ENCODE measurements at regions not wholly inside any gene's neighbourhood (a gene's known extent, or its start where the extent isn't known, plus 50 kb on each side); places are given as distances from the start of the nearest gene placed in this dataset.
"Not testable (repeated sequence)": the region's sequence is repeated elsewhere in the genome, so short reads cannot be mapped to it uniquely, and the experiment has no call there.

DNA sequence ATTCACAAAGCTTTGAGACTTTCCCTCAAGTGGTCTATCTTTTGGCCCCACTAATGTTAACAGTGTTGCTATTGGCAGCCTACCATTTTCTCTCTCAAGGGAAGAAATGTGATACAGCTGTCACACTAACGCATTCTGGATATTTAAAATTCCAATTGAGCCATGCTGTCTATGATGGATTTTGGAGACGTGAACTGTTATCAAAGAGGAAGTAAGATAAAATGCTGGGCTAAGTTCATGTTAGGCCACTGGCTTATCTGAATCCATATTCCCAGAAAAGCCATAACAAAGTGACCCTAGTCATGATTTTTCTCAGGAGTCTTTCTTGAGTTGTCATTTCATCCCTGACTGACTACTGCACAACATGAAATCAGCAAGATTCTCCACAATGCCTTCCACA, 200.2 kb downstream of the PHLDA1 start:
- peak; percentile 96 for FAIRE-seq

DNA sequence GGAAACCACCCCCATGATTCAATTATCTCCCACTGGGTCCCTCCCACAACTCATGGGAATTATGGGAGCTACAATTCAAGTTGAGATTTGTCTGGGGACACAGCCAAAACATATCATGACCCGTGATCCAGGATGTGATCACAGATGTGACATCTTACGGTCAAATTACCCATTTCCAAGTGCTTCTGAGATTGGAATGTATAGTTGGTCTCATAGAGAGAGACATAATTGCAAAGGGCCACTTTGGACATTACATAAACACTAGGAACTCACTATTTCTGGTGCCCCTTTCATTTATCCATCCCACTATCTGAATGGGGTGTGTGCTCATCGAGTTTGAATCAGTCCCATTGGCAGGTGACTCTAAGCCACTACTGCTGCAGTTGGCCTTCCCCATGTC, 204.5 kb downstream of the PHLDA1 start:
- FAIRE-seq = peak; percentile 100

DNA sequence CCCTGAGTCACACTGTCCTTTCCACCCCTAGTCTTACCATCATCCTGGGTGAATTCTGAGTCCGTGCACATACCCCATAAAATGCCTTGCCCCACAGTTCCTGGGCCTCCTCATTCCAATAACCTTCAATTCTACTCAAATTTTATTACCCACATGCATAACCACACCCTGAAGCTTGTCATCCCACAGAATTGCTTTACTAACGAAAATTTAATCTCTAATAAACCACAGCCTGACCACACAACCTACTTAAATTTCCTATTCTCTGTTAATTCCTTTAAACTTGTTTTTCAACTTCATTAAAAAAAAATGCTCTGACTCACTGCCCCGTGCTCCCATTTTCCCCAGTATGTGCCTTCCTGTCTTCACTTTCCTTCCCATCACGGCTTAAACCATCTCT, 205.9 kb downstream of the PHLDA1 start:
- FAIRE-seq = peak; percentile 97

DNA sequence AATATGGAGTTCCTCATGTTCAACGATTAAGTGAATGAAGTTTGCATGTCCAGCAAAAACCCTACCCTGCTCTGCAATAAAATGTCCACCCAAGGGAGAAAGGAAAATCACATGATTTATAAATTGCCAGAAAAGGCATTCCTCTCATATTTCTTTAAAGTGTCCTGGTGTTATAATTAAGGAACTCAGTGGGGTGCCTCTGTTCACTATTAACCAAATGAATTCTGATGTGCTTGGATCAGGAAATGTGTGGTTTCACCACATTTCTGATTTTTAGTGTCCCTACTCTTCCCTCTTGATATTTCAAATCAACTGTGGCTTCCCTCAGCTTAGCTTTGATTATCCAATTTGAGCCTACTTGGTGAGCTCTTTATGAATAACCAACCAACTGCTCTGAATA, 208.1 kb downstream of the PHLDA1 start:
- no peak for FAIRE-seq

DNA sequence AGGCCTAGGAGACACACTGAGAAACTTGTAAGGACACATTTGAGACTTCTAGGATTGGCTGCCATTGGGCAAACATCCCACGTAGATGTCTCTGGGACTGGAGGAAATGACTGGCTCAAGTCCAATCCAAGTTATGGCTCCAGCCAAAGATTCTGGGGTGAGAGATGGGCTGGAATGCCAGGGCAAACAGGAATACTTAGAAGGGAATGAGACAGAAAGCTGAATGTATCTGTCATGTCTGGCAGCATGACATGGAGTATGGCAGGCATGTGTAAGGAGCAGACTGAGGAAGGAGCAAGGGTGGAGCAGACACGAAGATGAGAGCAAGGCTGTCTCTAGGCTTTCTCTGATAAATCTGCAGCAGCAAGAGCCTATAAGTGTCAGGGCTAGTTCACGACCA, 209.2 kb downstream of the PHLDA1 start:
- FAIRE-seq = peak; percentile 51

DNA sequence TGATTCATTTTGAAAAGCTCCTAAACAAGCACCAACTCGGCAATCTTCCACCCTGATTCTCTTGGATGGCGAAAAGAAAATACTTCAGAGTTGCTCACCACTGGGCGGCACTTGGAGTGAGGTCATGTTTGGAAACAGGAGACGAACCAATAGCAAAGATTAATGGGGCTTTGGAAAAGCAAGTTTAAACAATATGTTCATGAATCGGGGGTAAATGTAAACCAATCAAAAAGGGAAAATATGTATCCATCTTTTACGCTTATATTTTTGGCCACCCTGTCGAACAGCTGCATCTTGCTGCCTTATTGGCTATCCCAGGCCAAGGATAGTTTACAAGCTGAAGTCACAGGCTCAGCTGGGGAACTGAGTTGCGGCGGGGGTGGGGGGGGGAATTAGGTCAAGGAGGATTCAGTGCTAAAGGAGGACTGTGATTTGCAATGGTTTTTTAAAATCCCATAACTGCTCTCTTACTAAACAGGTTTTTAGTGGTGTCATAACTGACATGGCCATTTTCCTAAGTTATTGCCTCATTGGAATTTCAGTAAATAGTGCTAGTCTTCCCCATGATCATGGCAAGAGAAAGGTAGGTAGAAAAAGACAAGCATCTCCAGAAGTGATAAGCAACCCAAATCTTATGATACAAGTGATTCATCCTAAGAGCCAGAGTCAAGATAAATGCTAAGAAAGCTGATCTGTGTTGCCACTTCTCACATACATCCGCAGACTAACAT, 210.6 kb downstream of the PHLDA1 start:
- peak; percentile 99 for FAIRE-seq

DNA sequence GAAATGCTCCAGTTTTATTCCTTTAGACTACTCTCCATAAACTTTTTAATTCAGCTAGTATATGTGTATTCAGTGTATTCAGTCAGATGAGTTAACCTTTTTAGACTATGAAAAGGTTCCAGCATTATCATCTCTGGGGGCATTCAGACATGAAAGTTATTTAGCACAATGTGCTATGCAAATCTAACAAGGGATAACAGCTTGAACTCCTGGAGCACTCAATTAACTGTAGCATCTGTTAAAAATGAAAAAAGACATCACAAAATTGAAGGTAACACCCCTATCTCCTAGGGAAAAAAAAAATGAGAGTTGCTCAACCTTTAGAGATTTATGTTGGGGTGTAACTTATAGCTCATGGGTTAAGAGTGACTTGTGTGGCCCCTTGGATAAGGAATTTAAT, 211.5 kb downstream of the PHLDA1 start:
- FAIRE-seq = no peak

DNA sequence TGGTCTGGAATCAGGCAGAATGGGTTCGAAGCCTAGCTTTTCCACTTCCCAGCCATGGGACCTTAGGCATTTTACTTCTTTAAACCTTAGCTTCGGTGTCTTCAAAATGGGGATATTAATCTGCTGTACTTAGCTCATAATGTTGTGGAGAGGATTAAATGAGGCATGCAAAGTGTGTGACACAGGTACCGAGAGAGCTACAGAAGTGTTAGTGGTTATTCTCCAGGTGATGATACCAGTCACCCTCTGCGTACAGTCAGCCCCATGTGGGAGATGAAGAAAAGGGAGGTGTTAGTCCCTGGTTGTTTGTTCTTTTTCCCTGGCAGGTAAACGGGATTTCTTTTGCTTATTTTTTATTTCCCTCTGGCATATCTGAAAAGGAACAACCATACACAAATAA, 212.1 kb downstream of the PHLDA1 start:
- FAIRE-seq = no peak

DNA sequence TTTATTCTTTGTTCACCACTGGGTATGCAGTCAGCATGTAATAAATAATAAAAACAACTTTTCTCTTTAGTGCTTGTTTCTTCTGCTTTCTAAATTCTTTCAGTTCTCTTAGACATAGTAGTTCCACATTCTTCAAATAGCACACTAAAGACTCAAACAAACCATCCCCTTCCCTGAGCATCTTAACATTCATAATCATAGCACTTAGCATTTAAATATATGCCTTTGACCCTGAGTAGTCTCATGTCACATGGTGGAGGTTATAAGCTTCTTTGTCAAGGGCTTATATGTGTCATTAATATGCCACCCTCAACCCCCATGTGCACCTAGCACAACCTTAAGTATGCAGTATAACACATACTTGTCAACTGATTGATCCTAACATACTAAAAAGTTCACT, 212.7 kb downstream of the PHLDA1 start:
- no peak for FAIRE-seq

DNA sequence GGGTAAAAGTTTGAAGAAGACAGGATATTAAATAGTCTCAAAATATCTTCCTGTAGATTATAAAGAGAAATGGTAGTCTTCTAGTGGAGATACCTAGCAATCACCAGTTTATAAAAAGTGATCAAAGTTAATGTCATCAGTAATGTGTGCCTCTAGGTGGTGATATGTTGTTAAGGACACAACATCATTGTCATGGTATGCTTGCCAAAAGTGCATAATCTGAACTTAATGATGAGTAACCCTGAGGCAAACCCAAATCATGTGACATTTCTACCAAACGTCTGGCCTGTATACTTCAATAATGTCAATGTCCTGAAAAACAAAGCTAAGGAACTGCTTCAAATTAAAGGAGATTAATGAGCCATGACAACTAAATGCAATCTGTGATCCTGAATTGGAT, 214.7 kb downstream of the PHLDA1 start:
- peak; percentile 23 for FAIRE-seq

DNA sequence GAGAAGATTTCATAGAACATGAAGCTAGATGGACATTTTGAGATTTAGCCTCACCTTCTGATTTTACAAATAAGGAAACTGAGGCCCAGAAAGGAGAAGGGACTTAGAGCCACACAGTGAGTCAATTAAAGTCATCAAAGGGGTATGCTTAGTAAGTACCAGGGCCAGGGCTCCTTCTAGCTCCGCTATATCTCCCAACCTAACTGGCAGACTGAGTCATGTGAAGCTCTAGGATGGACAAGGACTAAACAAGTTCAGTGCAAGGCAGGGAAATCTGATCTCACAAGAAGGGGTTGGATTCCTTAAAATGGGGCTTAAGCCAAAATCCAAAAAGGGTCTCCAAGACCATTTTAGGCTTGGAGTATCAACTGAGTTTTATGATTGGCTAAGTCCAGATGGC, 215.8 kb downstream of the PHLDA1 start:
- FAIRE-seq = no peak

DNA sequence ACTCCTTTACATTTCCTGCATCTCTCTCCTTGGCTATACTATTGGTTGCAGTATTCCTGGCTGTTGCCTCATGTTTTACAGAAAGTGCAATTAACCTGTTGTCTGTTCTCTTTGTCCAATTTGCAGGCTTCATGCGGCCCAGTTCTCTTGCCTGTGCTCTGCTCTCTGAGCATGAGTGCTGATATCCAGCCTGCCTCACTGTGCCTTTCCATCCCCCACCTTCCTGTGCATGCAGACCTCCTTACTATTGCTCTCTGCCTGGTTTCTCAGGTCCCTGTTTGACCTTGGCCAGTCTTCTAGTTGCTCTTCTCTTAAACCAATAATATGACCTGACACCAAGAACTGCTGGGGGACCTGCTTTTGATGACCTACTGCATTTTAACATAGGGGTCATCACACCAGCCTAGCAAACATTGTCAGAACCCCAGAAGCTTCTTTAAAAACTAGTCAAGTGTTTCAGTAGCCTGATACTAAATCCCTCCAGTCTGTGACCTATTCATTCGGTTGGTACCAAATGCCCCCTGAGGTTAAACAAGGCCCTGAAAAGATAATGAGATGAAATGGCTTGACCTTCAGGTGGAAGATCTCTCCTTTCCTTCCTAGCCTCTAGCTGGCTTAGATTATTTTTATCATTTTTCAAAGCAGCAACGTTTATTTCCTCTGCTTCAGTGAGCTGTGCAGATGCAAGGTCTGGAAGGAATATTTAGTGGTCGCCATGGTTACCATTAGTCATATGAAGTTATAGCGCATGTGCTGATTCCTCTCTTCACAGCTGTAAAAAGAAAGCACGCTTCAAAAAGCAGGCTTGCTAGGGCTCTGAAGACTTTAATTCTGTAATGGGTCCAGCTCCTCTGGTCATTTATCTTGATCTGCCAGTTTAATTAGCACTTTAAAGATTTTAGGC, 216.5 kb downstream of the PHLDA1 start:
- FAIRE-seq = no peak

GRCh38 chr12:75813072-75813471, 218.5 kb downstream of the PHLDA1 start:
- no peak for FAIRE-seq

GRCh38 chr12:75812271-75813018, 219.1 kb downstream of the PHLDA1 start:
- peak; percentile 94 for FAIRE-seq

DNA sequence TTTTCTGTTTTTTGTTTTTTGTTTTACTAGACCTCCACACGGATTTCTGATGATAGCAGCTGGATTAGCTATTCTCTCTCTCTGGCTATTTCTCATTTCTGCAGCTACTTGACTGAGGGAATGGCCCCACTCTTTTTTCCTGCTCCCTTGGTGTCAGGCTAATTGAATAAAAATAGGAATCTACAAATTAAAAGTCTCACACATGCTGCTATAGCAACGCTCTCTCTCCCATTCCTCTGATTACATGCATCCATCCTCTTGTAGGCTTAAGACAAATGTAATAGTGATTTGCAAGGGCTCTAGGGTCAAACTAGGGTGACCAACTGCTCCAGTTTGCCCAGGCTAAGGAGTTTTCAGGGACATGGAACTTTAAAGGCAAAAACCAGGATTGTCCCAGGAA, 221.8 kb downstream of the PHLDA1 start:
- no peak for FAIRE-seq

GRCh38 chr12:75807494-75807893, 224.1 kb downstream of the PHLDA1 start:
- FAIRE-seq = no peak

- no peak for FAIRE-seq
Measured at GRCh38 chr12:75805905-75806304, 225.7 kb downstream of the PHLDA1 start.

DNA sequence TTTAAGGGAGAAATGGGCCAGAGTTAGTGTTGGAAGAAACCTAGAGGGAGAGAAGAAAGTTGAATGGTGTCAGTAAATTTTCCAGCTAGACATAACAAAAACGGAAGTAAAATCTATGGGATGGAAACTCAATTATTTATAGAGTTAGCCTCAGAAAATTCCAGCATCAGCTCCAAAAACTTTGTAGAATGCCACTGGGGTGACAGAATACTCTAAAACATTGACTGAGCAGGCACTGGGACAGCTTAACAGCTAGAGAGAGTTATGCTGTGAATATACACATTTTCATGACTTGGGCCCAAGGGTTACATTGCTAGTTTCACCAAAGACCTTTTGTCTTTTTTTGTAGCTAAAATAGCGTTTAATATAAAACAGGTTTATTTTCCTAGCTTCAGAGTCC, 226.3 kb downstream of the PHLDA1 start:
- no peak for FAIRE-seq

- FAIRE-seq = peak; percentile 40
Measured at GRCh38 chr12:75798136-75798926, 233.2 kb downstream of the PHLDA1 start.

DNA sequence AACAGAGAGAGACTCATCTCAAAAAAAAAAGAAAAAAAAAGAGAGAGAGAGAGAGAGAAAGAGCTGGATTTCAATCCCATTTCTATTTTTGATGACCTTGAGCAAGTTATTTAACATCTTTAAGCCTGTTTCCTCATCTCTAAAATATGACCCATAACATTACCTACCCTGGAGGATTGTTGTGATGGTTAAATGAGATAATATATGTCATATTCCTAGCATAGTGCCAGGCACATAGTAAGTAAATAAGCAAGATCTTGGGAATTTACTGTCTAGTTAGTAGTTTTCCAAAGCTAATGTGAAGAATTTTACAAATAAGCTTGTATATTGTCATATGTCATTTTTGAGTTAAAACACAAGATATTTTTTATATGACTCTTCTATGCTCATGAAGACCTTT, 236.5 kb downstream of the PHLDA1 start:
- FAIRE-seq = no peak

GRCh38 chr12:75792687-75793086, 238.9 kb downstream of the PHLDA1 start:
- no peak for FAIRE-seq

GRCh38 chr12:75790219-75790618, 241.4 kb downstream of the PHLDA1 start:
- no peak for FAIRE-seq

DNA sequence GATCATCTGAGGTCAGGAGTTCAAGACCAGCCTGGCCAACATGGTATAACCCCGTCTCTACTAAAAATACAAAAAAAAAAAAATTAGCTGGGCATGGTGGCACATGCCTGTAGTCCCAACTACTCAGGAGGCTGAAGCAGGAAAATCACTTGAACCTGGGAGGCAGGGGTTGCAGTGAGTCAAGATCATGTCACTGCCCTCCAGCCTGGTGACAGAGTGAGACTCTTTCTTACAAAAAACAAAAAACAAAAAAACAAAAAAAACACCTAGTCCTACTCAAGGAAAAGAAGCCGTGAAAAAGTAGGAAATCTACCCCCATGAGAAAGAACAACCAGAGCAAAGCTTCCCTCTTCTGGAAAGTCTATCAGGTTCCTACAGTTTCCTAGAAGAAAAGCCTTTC, 244.4 kb downstream of the PHLDA1 start:
- FAIRE-seq = not testable (repeated sequence)

Measured in A204.1 (cell line).